Cerebellar nuclear complex (tissue), 1 donor: ENCODE measurements at regions not wholly inside any gene's neighbourhood (a gene's known extent, or its start where the extent isn't known, plus 50 kb on each side); places are given as distances from the start of the nearest gene placed in this dataset.
"Not testable (repeated sequence)": the region's sequence is repeated elsewhere in the genome, so short reads cannot be mapped to it uniquely, and the experiment has no call there.

ENCODE experiments used
- DNase-seq, 2 experiments: peaks; one replicate each; lab custom pipeline; 2025; lab: John Stamatoyannopoulos, UW

DNA sequence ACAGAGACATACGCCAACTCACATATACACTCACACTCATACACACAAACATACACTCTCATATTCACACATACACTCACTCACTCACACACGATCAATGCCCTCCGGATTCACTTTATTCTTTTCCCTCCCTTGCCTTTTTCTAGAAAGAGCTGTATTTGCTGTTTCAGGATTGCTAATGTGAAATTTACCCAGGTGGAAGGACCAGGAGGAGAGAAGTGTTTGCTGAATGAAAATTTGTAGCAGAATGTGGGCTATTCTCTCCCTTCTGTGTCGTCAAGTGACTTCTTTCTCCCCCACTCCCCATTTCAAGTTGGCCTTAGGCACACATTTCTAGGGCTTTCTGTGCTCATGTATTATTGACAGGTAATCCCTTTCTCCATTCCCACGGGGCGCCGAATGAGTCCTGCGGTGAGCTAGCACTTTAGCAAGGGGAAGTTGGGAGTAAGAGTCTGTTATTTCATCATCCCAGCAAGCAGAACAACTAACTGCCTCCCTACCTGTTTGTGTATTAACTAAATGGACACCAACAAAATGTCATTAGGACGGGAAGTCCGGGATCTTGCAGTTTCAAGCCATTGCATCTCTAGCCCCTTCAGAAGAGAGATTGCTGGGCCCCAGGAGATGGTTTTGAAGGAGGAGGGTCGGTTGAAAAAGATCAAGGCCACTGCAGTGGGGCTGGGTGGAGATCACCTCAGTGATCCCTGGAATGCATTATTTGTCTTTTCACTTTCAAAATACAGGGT lies 97.1 kb upstream of the TAF11L2 start:
- DNase-seq: no peak

GRCh38 chr5:17401470-17402288 lies 96.4 kb upstream of the TAF11L2 start:
- DNase-seq: no peak

GRCh38 chr5:17402289-17403121 lies 95.5 kb upstream of the TAF11L2 start:
- DNase-seq: no peak

GRCh38 chr5:17403695-17404490 lies 94.1 kb upstream of the TAF11L2 start:
- no peak for DNase-seq

DNA sequence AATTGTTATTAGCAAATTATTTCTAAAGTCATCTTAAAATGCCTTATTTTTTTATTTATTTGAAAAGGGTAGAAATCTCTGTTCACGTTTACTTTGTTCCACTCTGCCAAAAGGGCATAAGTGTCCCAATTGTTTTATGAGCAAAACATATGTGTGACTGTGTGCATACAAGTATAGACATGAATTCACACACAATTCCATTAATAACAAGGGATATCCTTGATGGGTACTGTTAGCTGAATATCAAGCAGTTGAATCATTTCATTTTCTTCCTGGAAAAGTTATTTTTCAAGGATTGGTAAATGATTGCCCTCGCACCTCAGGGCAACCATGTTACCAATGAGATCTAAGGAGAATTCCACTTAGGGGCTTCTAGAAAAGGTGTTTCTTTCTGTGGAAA lies 92.1 kb upstream of the TAF11L2 start:
- DNase-seq: no peak

GRCh38 chr5:17406423-17406838 lies 91.6 kb upstream of the TAF11L2 start:
- DNase-seq: no peak

DNA sequence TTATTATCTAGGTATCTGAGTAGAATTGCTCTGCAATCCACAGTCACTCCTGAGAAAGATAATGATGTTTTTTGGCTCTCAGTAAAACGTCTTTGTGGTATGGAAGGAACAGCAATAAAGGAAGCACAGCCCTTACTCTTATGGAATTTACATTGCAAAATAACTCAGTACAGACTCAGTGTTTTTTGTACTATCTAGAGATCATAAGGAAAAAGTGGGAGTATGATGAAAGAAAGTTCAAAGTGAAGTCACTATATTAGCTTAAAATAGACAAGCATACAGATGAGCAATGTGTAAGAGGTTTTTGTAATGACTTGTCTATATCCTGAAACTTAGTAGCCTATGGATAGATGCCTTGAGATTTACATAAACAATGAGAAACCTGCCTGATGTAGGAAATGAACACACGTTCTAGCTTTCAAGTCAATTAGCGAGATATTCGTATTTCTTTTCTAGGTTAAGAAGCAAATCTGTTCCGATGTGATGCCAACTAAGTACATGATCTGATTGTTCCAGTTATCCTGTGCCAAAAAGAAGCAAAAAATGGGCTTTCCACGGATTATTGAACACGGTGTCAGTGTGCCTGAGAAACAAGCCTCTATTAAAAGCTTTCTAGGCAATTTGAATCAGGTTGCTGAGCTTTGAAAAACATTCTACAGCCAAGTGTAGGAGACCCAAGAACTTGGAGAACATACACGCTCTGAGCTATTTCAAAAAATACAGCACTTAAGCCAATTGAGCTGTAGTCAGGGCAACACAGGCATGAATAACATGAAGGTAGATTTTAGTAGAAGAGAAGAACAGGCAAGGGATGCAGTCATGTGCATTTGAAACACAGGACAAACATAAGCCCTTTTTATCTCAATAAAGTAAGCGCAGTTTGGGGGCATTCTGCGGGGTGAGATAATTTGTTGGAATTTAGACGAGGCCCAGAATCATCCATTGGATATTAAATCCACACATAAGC lies 86.3 kb upstream of the TAF11L2 start:
- DNase-seq: no peak

DNA sequence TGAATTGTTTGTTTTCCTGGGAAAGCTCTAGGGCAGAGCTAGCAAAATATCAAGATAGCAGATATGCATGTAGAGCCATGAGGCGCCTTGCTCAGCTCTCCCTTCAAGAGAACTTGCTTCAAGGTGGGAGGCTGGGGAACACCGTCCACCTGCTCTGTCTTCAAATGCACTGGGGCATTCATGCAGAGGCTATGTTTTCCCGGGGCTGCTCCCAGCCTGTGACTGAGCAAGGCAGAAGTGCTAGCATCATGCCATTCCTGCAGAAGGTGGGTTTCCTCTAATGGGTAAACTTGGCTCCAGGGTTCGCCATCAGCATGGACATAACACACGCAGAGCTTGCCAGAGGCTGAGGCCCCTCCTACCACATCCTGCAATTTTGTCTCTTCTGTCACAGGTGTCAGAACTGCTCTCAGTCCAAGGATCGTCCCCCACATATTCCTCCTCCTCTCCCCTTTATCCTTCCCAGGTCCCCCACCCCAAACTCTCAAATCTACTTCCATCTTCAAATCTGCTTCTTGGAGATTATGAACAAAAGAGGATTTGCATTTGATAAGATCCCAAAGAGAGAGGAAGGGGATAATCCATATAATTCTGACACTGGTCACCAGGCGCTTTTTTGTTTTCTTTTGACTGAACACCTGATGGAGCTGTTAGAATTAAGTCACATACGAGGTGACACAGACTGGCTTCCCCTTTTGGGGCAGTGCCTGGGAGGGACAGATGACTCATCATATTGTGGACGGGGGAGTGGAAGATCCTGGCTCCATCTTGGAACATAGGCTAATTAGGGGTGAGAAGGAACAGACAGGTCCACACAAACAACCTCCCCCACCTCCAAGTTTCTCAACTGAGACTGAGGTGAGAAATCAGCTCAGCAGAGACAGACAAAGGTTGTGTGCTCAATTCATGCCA lies 85.0 kb upstream of the TAF11L2 start:
- DNase-seq: no peak

DNA sequence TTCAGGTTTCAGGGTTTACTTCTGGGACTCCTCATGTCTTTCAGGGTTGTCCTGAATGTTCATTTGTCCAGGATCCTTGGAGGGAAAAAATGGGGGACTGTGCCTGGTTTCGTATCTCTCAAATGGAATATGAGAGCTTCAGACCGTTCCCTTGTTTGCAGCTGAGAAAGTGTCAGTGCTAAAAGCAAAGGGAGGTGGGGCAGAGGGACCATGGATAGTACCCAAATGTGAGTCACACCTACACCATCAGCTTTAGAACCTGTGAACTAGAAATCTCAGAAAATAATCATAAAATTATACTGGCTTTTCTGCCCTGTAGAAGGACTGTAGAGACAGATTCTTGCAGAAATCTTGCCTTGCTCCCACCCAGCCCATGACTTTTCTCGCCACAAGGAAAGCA lies 84.3 kb upstream of the TAF11L2 start:
- DNase-seq: no peak

GRCh38 chr5:17415321-17415758 lies 82.7 kb upstream of the TAF11L2 start:
- DNase-seq: no peak

- not testable (repeated sequence) for DNase-seq
Observed at GRCh38 chr5:17416374-17416773, 81.7 kb upstream of the TAF11L2 start.

GRCh38 chr5:17424674-17425073 lies 73.4 kb upstream of the TAF11L2 start:
- no peak for DNase-seq

GRCh38 chr5:17425385-17426070 lies 72.5 kb upstream of the TAF11L2 start:
- no peak for DNase-seq

GRCh38 chr5:17426104-17426749 lies 71.8 kb upstream of the TAF11L2 start:
- no peak for DNase-seq

DNA sequence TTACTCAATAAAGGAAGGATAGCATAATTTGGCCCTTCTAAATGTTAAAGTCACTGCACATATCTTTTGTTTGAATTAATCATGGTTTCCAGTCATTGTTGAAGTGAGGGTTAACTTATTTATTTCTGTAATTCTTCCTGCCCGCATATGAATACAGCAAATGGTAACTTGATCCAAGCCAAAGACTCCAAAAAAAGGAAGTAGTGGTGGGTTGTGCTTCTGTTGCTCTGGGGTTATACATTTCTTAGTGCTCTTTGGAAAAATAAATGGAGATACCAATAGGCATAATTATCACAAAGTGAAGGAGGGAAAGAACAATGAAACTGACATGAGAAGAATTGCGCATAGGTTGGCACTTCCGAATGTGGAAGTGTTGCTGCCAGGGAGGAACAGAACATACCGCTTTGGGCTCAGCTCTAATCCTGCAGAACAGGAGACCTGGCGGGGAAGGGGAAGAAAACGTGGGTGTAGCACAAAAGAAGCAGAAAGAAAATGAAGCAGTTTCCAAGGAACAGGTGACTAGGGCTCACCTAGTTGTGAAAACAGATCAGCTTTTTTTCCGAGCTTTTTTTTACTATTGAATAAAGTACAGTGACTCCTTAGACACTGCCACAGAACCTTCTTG lies 69.7 kb upstream of the TAF11L2 start:
- no peak for DNase-seq

GRCh38 chr5:17429353-17429752 lies 68.7 kb upstream of the TAF11L2 start:
- DNase-seq: no peak

DNA sequence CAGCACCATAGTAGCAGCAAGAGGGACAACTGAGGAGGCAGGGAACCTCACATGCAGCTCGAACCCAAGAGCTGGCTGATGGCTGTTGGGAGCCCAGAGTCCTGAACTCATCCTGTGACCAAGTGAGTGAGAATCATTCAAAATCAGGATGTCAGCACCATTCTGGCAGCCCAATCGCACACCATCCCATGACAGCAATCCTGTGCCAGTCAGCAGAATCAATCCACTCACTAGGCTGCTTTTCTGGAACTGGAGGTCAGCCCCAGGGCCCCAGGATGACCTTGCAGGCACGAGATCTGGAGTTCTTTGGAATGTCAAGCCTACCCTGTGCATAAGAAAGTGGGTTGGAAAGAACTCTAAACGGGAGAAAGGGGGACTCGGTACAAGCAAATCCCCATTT lies 67.8 kb upstream of the TAF11L2 start:
- DNase-seq: no peak
